Mucosa of rectum (tissue), 2 donors: ENCODE measurements at regions not wholly inside any gene's neighbourhood (a gene's known extent, or its start where the extent isn't known, plus 50 kb on each side); places are given as distances from the start of the nearest gene placed in this dataset.

Source experiments
- H3K27ac ChIP-seq, 2 donors: one replicate each; pipeline ENCODE4 v1.7.0; 2013; ENCODE audit warnings: inconsistent platforms in 2 of 2, low read depth in 2 of 2, low read length in 2 of 2
- H3K27me3 ChIP-seq, 2 donors: one replicate each; pipeline ENCODE4 v1.7.0; 2013; ENCODE audit warnings: low read length in 2 of 2; ENCODE audit not compliant: control insufficient read depth in 2 of 2, insufficient read depth in 2 of 2
- H3K36me3 ChIP-seq, 2 donors: one replicate each; pipeline ENCODE4 v1.7.0; 2013; ENCODE audit warnings: low read length in 2 of 2; ENCODE audit not compliant: control insufficient read depth in 2 of 2, insufficient read depth in 2 of 2
- H3K4me1 ChIP-seq, 2 donors: one replicate each; pipeline ENCODE4 v1.7.0; 2013; ENCODE audit warnings: low read length in 2 of 2, mild to moderate bottlenecking in 1 of 2; ENCODE audit not compliant: control insufficient read depth in 2 of 2, insufficient read depth in 2 of 2
- H3K4me3 ChIP-seq, 2 donors: one replicate each; pipeline ENCODE4 v1.7.0; 2013; ENCODE audit warnings: low read length in 2 of 2
- H3K9ac ChIP-seq, 2 donors: one replicate each; pipeline ENCODE4 v1.7.0; 2013; ENCODE audit warnings: low read length in 2 of 2, low read depth in 1 of 2, mild to moderate bottlenecking in 1 of 2
- H3K9me3 ChIP-seq, 2 donors: one replicate each; pipeline ENCODE4 v1.7.0; 2013; ENCODE audit warnings: low read length in 2 of 2; ENCODE audit not compliant: control insufficient read depth in 2 of 2
- donor health status: healthy.
- donor health status: Normal muscosa, but diverticular disease.

GRCh38 chr6:140043357-140043756 is 668.9 kb upstream of the CITED2 start:
- H3K27me3 ChIP-seq, result no peaks in the 10 kb centered on the region
- H3K27ac ChIP-seq, result no peak overlapping the region
- no peaks in the 10 kb centered on the region for H3K9me3 ChIP-seq
- no peak overlapping the region for H3K4me3 ChIP-seq
- H3K4me1 ChIP-seq, result no peaks in the 10 kb centered on the region
- H3K9ac ChIP-seq, result no peak overlapping the region
- no peaks in the 10 kb centered on the region for H3K36me3 ChIP-seq

GRCh38 chr6:140041571-140042332 is 667.3 kb upstream of the CITED2 start:
- Histone ChIP-seq H3K36me3 (no peaks in the 10 kb centered on the region), H3K27ac (no peak overlapping the region), H3K4me3 (no peak overlapping the region), H3K9ac (no peak overlapping the region), H3K4me1 (no peaks in the 10 kb centered on the region), H3K9me3 (no peaks in the 10 kb centered on the region), H3K27me3 (no peaks in the 10 kb centered on the region)

- no peaks in the 10 kb centered on the region for H3K4me1 ChIP-seq
- H3K27ac ChIP-seq, result no peak overlapping the region
- no peak overlapping the region for H3K9ac ChIP-seq
- H3K4me3 ChIP-seq, result no peak overlapping the region
- H3K9me3 ChIP-seq, result no peaks in the 10 kb centered on the region
- H3K27me3 ChIP-seq, result no peaks in the 10 kb centered on the region
- no peaks in the 10 kb centered on the region for H3K36me3 ChIP-seq
These were observed 666.6 kb upstream of the CITED2 start for GRCh38 chr6:140041056-140041455.

GRCh38 chr6:140040396-140040795 is 665.9 kb upstream of the CITED2 start:
- Histone ChIP-seq H3K4me1 (no peaks in the 10 kb centered on the region), H3K27ac (no peak overlapping the region), H3K4me3 (no peak overlapping the region), H3K36me3 (no peaks in the 10 kb centered on the region), H3K9me3 (no peaks in the 10 kb centered on the region), H3K27me3 (no peaks in the 10 kb centered on the region), H3K9ac (no peak overlapping the region)

GRCh38 chr6:140039364-140039763 is 664.9 kb upstream of the CITED2 start:
- no peak overlapping the region for H3K27ac ChIP-seq
- H3K4me3 ChIP-seq, result no peak overlapping the region
- no peaks in the 10 kb centered on the region for H3K36me3 ChIP-seq
- H3K27me3 ChIP-seq, result no peaks in the 10 kb centered on the region
- H3K9me3 ChIP-seq, result no peaks in the 10 kb centered on the region
- H3K9ac ChIP-seq, result no peak overlapping the region
- H3K4me1 ChIP-seq, result no peaks in the 10 kb centered on the region

GRCh38 chr6:140036196-140036595 is 661.7 kb upstream of the CITED2 start:
- Histone ChIP-seq H3K9me3 (no peaks in the 10 kb centered on the region), H3K4me1 (no peaks in the 10 kb centered on the region), H3K36me3 (no peaks in the 10 kb centered on the region)

GRCh38 chr6:140032189-140032588 is 657.7 kb upstream of the CITED2 start:
- H3K4me3 ChIP-seq, result no peak overlapping the region
- H3K36me3 ChIP-seq, result no peaks in the 10 kb centered on the region
- H3K9ac ChIP-seq, result no peak overlapping the region
- no peaks in the 10 kb centered on the region for H3K27me3 ChIP-seq
- no peak overlapping the region for H3K27ac ChIP-seq
- H3K4me1 ChIP-seq, result no peaks in the 10 kb centered on the region
- H3K9me3 ChIP-seq, result peaks cover 0 to 3% of the 10 kb centered on the region in 2 donors

More at GRCh38 chr6:140036196-140036595, 661.7 kb upstream of the CITED2 start:
- Histone ChIP-seq H3K27ac (no peak overlapping the region), H3K4me3 (no peak overlapping the region), H3K9ac (no peak overlapping the region), H3K27me3 (no peaks in the 10 kb centered on the region)

GRCh38 chr6:140029551-140029950 is 655.1 kb upstream of the CITED2 start:
- Histone ChIP-seq H3K9ac (no peak overlapping the region), H3K9me3 (peaks cover 0 to 3% of the 10 kb centered on the region in 2 donors), H3K4me1 (no peaks in the 10 kb centered on the region), H3K4me3 (no peak overlapping the region), H3K27me3 (no peaks in the 10 kb centered on the region), H3K27ac (no peak overlapping the region), H3K36me3 (no peaks in the 10 kb centered on the region)

GRCh38 chr6:140027219-140027618 is 652.8 kb upstream of the CITED2 start:
- no peak overlapping the region for H3K4me3 ChIP-seq
- no peaks in the 10 kb centered on the region for H3K4me1 ChIP-seq
- no peaks in the 10 kb centered on the region for H3K36me3 ChIP-seq

GRCh38 chr6:140026546-140026945 is 652.1 kb upstream of the CITED2 start:
- H3K27ac ChIP-seq, result no peak overlapping the region
- peaks cover 0 to 3% of the 10 kb centered on the region in 2 donors for H3K9me3 ChIP-seq
- H3K4me1 ChIP-seq, result no peaks in the 10 kb centered on the region
- no peak overlapping the region for H3K4me3 ChIP-seq
- no peaks in the 10 kb centered on the region for H3K36me3 ChIP-seq
- H3K27me3 ChIP-seq, result no peaks in the 10 kb centered on the region
- no peak overlapping the region for H3K9ac ChIP-seq

More at GRCh38 chr6:140027219-140027618, 652.8 kb upstream of the CITED2 start:
- Histone ChIP-seq H3K27me3 (no peaks in the 10 kb centered on the region), H3K9me3 (peaks cover 0 to 3% of the 10 kb centered on the region in 2 donors), H3K9ac (no peak overlapping the region), H3K27ac (no peak overlapping the region)
